Mucosa of descending colon (tissue), 3 donors: ENCODE measurements at regions not wholly inside any gene's neighbourhood (a gene's known extent, or its start where the extent isn't known, plus 50 kb on each side); places are given as distances from the start of the nearest gene placed in this dataset.
A peak's percentile ranks its signal among the peaks of the same experiment; 100 is the strongest.

Experiments used
- ATAC-seq: fragments of 200-7000 bp; cut with Tn5 transposase; one replicate; pipeline ENCODE4 v1.9.1; 2020; ENCODE audit warnings: mild to moderate bottlenecking, moderate library complexity
- DNase-seq, 3 donors: peaks; one replicate each; pipeline ENCODE4 v3.0.0-alpha.2; 2020
- H3K36me3 ChIP-seq: fragments of 200-600 bp; one replicate; pipeline ENCODE4 v1.8.0; 2021; ENCODE audit warnings: low read depth, mild to moderate bottlenecking
- H3K4me1 ChIP-seq: fragments of 200-600 bp; one replicate; pipeline ENCODE4 v1.8.0; 2021; ENCODE audit warnings: low read depth, mild to moderate bottlenecking
- H3K4me3 ChIP-seq: fragments of 200-600 bp; one replicate; pipeline ENCODE4 v1.8.0; 2021; ENCODE audit warnings: mild to moderate bottlenecking
- H3K9me3 ChIP-seq: fragments of 200-600 bp; one replicate; pipeline ENCODE4 v1.8.0; 2021; ENCODE audit warnings: mild to moderate bottlenecking
- CTCF ChIP-seq: fragments of 200-600 bp; IDR thresholded peaks from one replicate; pipeline ENCODE4 v1.8.0; 2022; ENCODE audit warnings: antibody characterized with exemption, mild to moderate bottlenecking
- intact Hi-C, 2 donors: fragments of 100-400 bp; cut with DNase I in 1 of 2; cut with micrococcal nuclease in 1 of 2; formaldehyde crosslinking; loops; one replicate each; pipeline versions ENCODE4 v1.11.0 to v1.11.1; 2022; cut with DNase I, micrococcal nuclease
- donor health status: DM: no; HTN: no; CAD: no; lungs with moderate emphysema.
- donor health status: DM: no; HTN: no; CAD: no.
- donor health status: DM: no; HTN: yes; CAD: no.

GRCh38 chr5:171614511-171614910 is 171.1 kb upstream of the SMIM23 start:
- Histone ChIP-seq H3K4me3 (no peak overlapping the region), H3K9me3 (no peaks in the 10 kb centered on the region), H3K36me3 (no peaks in the 10 kb centered on the region), H3K4me1 (no peaks in the 10 kb centered on the region)
- intact Hi-C loops = no loop called here
- ATAC-seq (peak; percentile 12), DNase-seq (no peak)
- TF ChIP-seq CTCF = no peak

- H3K4me3 ChIP-seq = no peak overlapping the region
- intact Hi-C loops = no loop called here
- no peaks in the 10 kb centered on the region for H3K9me3 ChIP-seq
- H3K4me1 ChIP-seq = no peaks in the 10 kb centered on the region
- TF ChIP-seq CTCF = no peak
- peak in 1 of 3 donors; percentile 17 for DNase-seq
- ATAC-seq = peak; percentile 52
- H3K36me3 ChIP-seq = no peaks in the 10 kb centered on the region
Measured at GRCh38 chr5:171614971-171615653, 170.5 kb upstream of the SMIM23 start.

GRCh38 chr5:171615705-171616640 is 169.6 kb upstream of the SMIM23 start:
- H3K4me3 ChIP-seq = no peak overlapping the region
- intact Hi-C loops = no loop called here
- H3K9me3 ChIP-seq = no peaks in the 10 kb centered on the region
- H3K36me3 ChIP-seq = no peaks in the 10 kb centered on the region
- no peaks in the 10 kb centered on the region for H3K4me1 ChIP-seq
- TF ChIP-seq CTCF = no peak
- DNase-seq (no peak), ATAC-seq (no peak)

DNA sequence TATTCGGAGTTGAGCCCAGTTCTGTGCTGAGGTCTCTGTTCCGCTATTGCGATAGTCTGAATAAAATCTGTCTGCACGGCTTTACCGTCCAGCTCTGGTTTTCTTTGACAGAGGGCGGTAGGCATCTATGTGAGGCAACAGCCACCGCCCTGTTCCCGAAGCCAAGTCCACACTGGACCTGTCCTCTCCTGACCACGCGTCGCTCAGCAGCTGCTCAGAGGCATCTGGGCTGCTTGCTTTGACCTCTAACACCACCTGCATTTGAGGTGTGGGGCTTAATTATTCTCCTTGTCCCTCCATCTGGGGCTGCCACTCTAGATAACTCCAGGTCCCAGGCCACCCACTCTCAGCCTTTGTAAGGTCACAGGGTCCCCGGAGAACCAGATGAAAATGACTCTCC is 168.4 kb upstream of the SMIM23 start:
- DNase-seq = no peak
- Histone ChIP-seq H3K36me3 (no peaks in the 10 kb centered on the region), H3K4me1 (no peaks in the 10 kb centered on the region), H3K4me3 (no peak overlapping the region), H3K9me3 (no peaks in the 10 kb centered on the region)
- ATAC-seq = no peak
- no peak for TF ChIP-seq CTCF
- intact Hi-C loops = no loop called here

- intact Hi-C loops = no loop called here
- ATAC-seq (no peak), DNase-seq (no peak)
- no peaks in the 10 kb centered on the region for H3K9me3 ChIP-seq
- no peak overlapping the region for H3K4me3 ChIP-seq
- TF ChIP-seq CTCF = no peak
- no peaks in the 10 kb centered on the region for H3K36me3 ChIP-seq
- H3K4me1 ChIP-seq = no peaks in the 10 kb centered on the region
Measured at GRCh38 chr5:171617817-171618591, 167.6 kb upstream of the SMIM23 start.
